SHP77 treated with DMSO at 0.1 percent for 48 hours (cell line): ENCODE measurements at regions not wholly inside any gene's neighbourhood (a gene's known extent, or its start where the extent isn't known, plus 50 kb on each side); places are given as distances from the start of the nearest gene placed in this dataset.
A peak's percentile ranks its signal among the peaks of the same experiment; 100 is the strongest.
"Not testable (repeated sequence)": the region's sequence is repeated elsewhere in the genome, so short reads cannot be mapped to it uniquely, and the experiment has no call there.

Experiments
- DNase-seq: peaks from one replicate; lab custom pipeline; 2025; lab: John Stamatoyannopoulos, UW

GRCh38 chr6:17182961-17183360, 81.1 kb downstream of the STMND1 start:
- DNase-seq: no peak

- no peak for DNase-seq
These were observed 85.1 kb downstream of the STMND1 start for GRCh38 chr6:17186925-17187324.

GRCh38 chr6:17193106-17193775, 87.9 kb upstream of the RBM24 start:
- no peak for DNase-seq

GRCh38 chr6:17197607-17198006, 83.6 kb upstream of the RBM24 start:
- DNase-seq: no peak

GRCh38 chr6:17200395-17200794, 80.8 kb upstream of the RBM24 start:
- no peak for DNase-seq

GRCh38 chr6:17202526-17202925, 78.6 kb upstream of the RBM24 start:
- peak; percentile 0 for DNase-seq

- DNase-seq: no peak
These were observed 76.6 kb upstream of the RBM24 start for GRCh38 chr6:17204533-17204932.

GRCh38 chr6:17206566-17207072, 74.5 kb upstream of the RBM24 start:
- no peak for DNase-seq

- no peak for DNase-seq
These were observed 73.9 kb upstream of the RBM24 start for GRCh38 chr6:17207281-17207680.

- DNase-seq: no peak
These were observed 70.5 kb upstream of the RBM24 start for GRCh38 chr6:17210683-17211082.

- DNase-seq: no peak
These were observed 70.1 kb upstream of the RBM24 start for GRCh38 chr6:17211101-17211500.

GRCh38 chr6:17212546-17213371, 68.4 kb upstream of the RBM24 start:
- DNase-seq: no peak

- DNase-seq: no peak
These were observed 67.1 kb upstream of the RBM24 start for GRCh38 chr6:17214106-17214505.

- not testable (repeated sequence) for DNase-seq
These were observed 64.2 kb upstream of the RBM24 start for GRCh38 chr6:17216972-17217371.

GRCh38 chr6:17218023-17218748, 63.0 kb upstream of the RBM24 start:
- no peak for DNase-seq

- DNase-seq: no peak
These were observed 62.4 kb upstream of the RBM24 start for GRCh38 chr6:17218749-17219093.

- DNase-seq: no peak
These were observed 62.1 kb upstream of the RBM24 start for GRCh38 chr6:17219098-17219497.

- no peak for DNase-seq
These were observed 60.9 kb upstream of the RBM24 start for GRCh38 chr6:17220040-17220910.

- DNase-seq: no peak
These were observed 57.1 kb upstream of the RBM24 start for GRCh38 chr6:17224056-17224455.

GRCh38 chr6:17224501-17224900, 56.7 kb upstream of the RBM24 start:
- not testable (repeated sequence) for DNase-seq

- no peak for DNase-seq
These were observed 55.2 kb upstream of the RBM24 start for GRCh38 chr6:17225767-17226630.
